ENCODE measurements at regions not wholly inside any gene's neighbourhood (a gene's known extent, or its start where the extent isn't known, plus 50 kb on each side); places are given as distances from the start of the nearest gene placed in this dataset.
A peak's percentile ranks its signal among the peaks of the same experiment; 100 is the strongest.

DNA sequence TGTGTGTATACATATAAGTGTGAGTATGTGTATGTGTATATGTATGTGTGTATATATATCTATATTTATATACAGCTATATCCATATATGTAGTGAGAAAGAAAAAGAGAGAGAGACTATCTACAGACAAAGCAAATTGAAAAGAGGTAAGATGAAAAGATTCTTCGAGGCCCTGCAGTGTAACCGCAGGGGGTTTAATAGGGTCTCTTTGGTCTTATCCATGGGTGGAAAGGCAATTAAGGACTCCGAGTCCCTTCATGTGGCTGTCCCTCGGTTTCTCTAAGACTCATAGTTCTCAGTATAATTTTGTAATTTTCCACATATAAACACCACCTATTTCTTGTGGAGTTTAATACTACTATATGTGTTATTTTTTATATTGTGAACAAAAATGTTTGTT lies 50.6 kb upstream of the JAZF1 start:
- ATAC-seq (no peak), DNase-seq (ENCODE audit: missing footprints) (no peak)
- intact Hi-C loops (cut with DNase I) = no loop called here

- ATAC-seq = no peak
- DNase-seq (ENCODE audit: missing footprints) = no peak
- intact Hi-C loops (cut with DNase I) = no loop called here
Observed at GRCh38 chr7:28236560-28236959, 56.0 kb upstream of the JAZF1 start.

GRCh38 chr7:28237363-28237762 lies 56.8 kb upstream of the JAZF1 start:
- intact Hi-C loops (cut with DNase I) = no loop called here
- ATAC-seq (no peak), DNase-seq (ENCODE audit: missing footprints) (no peak)

- intact Hi-C loops (cut with DNase I) = no loop called here
- ATAC-seq = no peak
- DNase-seq (ENCODE audit: missing footprints) = no peak
Observed at GRCh38 chr7:28239823-28240204, 59.2 kb upstream of the JAZF1 start.

DNA sequence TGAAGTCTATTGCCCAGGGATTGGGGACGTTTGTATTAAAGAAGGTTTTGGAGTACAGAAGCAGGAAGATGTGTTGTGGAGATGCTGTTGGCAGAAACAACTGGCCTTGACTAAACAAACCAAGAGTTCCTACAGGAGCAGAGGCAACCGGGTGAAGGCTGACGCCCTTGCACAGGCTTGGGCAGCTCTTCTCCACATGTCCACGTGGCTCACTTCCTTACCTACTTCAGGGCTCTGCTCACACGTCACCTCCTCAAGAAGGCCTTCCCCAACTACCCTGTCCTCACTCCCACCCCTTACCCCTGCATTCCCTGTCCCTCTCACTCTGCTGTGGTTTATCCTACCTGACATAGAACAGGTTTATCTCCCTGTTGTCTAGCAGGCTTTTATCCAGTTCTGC lies 59.9 kb upstream of the JAZF1 start:
- intact Hi-C loops (cut with DNase I) = no loop called here
- DNase-seq (ENCODE audit: missing footprints) (no peak), ATAC-seq (no peak)

GRCh38 chr7:28243861-28244260 lies 63.3 kb upstream of the JAZF1 start:
- intact Hi-C loops (cut with DNase I) = no loop called here
- ATAC-seq (no peak), DNase-seq (ENCODE audit: missing footprints) (no peak)

- DNase-seq (ENCODE audit: missing footprints) (no peak), ATAC-seq (no peak)
- intact Hi-C loops (cut with DNase I) = no loop called here
Observed at GRCh38 chr7:28245123-28245878, 64.7 kb upstream of the JAZF1 start.

GRCh38 chr7:28246921-28247461 lies 66.4 kb upstream of the JAZF1 start:
- intact Hi-C loops (cut with DNase I) = no loop called here
- no peak for DNase-seq (ENCODE audit: missing footprints)
- ATAC-seq = no peak

DNA sequence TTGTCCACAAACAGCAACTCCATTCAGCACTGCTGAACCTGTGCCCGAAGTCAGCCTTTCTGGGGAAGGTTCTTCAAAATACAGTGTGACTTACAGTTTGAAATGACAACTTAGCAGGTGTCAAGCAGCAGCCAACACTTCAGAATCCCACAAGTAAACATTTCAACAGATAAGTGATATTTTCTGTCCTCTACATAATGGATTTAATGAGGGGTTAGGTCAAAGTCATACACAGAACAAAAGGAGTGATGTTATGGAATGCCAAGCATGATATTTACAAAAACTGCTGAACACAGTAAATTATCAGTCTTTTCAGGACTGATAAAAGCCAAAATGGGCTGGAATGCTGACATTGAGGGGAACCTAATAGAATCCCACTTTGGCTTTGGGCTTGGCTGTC lies 77.6 kb upstream of the JAZF1 start:
- intact Hi-C loops (cut with DNase I) = no loop called here
- no peak for ATAC-seq
- no peak for DNase-seq (ENCODE audit: missing footprints)

DNA sequence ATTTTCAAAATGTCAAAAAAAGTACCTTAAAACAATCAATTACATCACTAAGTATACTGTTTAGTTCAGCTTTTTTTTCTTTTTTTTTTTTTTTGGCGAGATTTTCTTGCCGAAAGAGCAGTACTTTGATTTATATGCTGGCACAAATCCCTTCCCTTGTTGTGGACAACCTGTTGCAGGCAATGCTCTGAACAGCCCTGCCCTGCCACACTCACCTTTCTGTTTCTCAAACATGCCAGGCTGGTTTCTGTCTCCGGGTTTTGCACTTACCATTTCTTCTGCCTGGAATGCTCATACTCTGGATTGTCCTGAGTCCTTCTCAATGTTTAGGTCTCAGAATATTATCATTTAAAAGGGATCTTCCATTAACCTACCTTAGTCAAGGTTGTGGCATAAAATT lies 80.4 kb upstream of the JAZF1 start:
- intact Hi-C loops (cut with DNase I) = no loop called here
- DNase-seq (ENCODE audit: missing footprints) = no peak
- ATAC-seq = no peak

- ATAC-seq = no peak
- DNase-seq (ENCODE audit: missing footprints) = no peak
- intact Hi-C loops (cut with DNase I) = no loop called here
Observed at GRCh38 chr7:28263622-28264271, 83.2 kb upstream of the JAZF1 start.

DNA sequence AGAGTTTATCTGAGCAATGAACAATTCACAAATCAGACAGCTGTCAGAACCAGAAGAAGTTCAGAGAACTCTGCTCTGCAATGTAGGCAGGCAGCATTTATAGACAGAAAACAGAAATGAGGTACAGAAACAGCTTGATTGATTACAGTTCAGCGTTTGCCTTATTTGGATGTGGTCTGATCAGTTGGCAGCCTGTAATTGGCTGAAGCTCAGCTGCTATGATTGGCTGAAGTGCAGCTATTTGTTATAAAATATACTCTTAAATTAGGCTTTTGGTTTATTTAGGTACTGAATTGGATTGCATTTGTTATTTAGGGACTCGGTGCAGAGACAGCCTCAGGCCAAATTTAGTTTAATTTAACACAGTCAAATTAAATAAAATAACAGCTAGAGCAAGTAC lies 85.8 kb upstream of the JAZF1 start:
- ATAC-seq (no peak), DNase-seq (ENCODE audit: missing footprints) (no peak)
- intact Hi-C loops (cut with DNase I) = no loop called here

GRCh38 chr7:28267012-28267411 lies 86.4 kb upstream of the JAZF1 start:
- intact Hi-C loops (cut with DNase I) = no loop called here
- no peak for DNase-seq (ENCODE audit: missing footprints)
- no peak for ATAC-seq

DNA sequence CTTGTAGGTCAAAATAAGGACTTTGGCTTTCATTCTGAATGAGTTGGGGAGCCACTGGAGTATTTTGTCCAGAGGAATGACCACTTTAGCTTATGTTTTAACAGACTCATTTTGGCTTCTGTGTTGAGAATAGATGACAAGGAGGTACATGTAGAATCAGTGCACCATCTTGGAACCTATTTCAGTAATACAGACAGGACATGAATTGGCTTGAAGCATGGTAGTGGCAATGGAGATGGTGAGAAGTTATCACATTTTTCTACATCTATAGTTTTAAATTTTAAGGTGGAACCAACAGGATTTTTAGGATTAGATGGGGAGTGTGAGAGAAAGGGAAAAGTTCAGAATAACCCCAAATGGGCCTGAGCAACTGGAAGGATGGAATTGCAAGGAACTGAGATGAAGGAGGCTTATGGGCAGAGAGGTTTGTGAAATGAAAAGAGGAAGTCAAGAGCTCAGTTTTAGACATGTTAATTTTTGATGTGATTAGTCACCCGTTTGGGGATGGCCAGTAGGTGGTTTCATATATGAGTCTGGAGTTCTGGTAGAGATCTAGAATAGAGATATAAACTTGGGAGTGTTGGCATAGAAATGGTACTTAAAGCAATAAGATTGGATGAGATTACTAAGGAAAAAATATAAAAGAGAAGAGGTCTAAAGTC lies 89.2 kb upstream of the JAZF1 start:
- DNase-seq (ENCODE audit: missing footprints) (no peak), ATAC-seq (no peak)
- intact Hi-C loops (cut with DNase I) = loop anchor here (5.0 to 10.0 kb wide), 2 partner anchors 88 to 155 kb away; partner anchors contain the start of gene JAZF1

- intact Hi-C loops (cut with DNase I) = loop anchor here (5.0 to 10.0 kb wide), 2 partner anchors 88 to 156 kb away; partner anchors contain the start of gene JAZF1
- DNase-seq (ENCODE audit: missing footprints) = no peak
- no peak for ATAC-seq
Observed at GRCh38 chr7:28270536-28270935, 89.9 kb upstream of the JAZF1 start.

- no peak for DNase-seq (ENCODE audit: missing footprints)
- intact Hi-C loops (cut with DNase I) = loop anchor here (5.0 to 10.0 kb wide), 2 partner anchors 90 to 158 kb away; partner anchors contain the start of gene JAZF1
- peak; percentile 64 for ATAC-seq
Observed at GRCh38 chr7:28272461-28272877, 91.9 kb upstream of the JAZF1 start.

- intact Hi-C loops (cut with DNase I) = loop anchor here (10.0 kb wide), 1 partner anchor 161 kb away; no protein-coding TSS in a partner anchor
- DNase-seq (ENCODE audit: missing footprints) (no peak), ATAC-seq (no peak)
Observed at GRCh38 chr7:28276298-28276697, 95.7 kb upstream of the JAZF1 start.

GRCh38 chr7:28277364-28277763 lies 96.8 kb upstream of the JAZF1 start:
- ATAC-seq = no peak
- intact Hi-C loops (cut with DNase I) = loop anchor here (10.0 kb wide), 1 partner anchor 163 kb away; no protein-coding TSS in a partner anchor
- DNase-seq (ENCODE audit: missing footprints) = no peak

- DNase-seq (ENCODE audit: missing footprints) (no peak), ATAC-seq (no peak)
- intact Hi-C loops (cut with DNase I) = loop anchor here (10.0 kb wide), 1 partner anchor 163 kb away; no protein-coding TSS in a partner anchor
Observed at GRCh38 chr7:28277958-28278357, 97.4 kb upstream of the JAZF1 start.

All from Right ventricle myocardium inferior (tissue), 1 donor.